Tibial artery (tissue), 4 donors: ENCODE measurements at regions not wholly inside any gene's neighbourhood (a gene's known extent, or its start where the extent isn't known, plus 50 kb on each side); places are given as distances from the start of the nearest gene placed in this dataset.

ENCODE experiments used
- DNase-seq, 2 donors: peaks; one replicate each; pipeline ENCODE4 v3.0.0-alpha.2; 2019
- H3K27ac ChIP-seq, 2 donors: fragments of 200-600 bp; sonication (generic) in 1 of 2; 1 replicate in 1 of 2; 2 replicates in 1 of 2; pipeline ENCODE4 v1.5.1; 2018 to 2019; ENCODE audit warnings: mild to moderate bottlenecking in 1 of 2
- H3K27me3 ChIP-seq, 2 donors: fragments of 200-600 bp; sonication (generic) in 1 of 2; one replicate each; pipeline versions ENCODE4 v1.5.1 to v1.6.0; 2016 to 2019
- H3K36me3 ChIP-seq, 3 donors: fragments of 200-600 bp; sonication (generic) in 2 of 3; one replicate each; pipeline ENCODE4 v1.5.1; 2016 to 2019; ENCODE audit warnings: mild to moderate bottlenecking in 2 of 3
- H3K4me1 ChIP-seq, 4 donors: fragments of 200-600 bp; sonication (generic) in 2 of 4; 1 replicate in 3 of 4; 2 replicates in 1 of 4; pipeline ENCODE4 v1.5.1; 2016 to 2019
- H3K4me3 ChIP-seq, 2 donors: fragments of 200-600 bp; sonication (generic) in 1 of 2; 1 replicate in 1 of 2; 2 replicates in 1 of 2; pipeline ENCODE4 v1.5.1; 2018 to 2019; ENCODE audit warnings: mild to moderate bottlenecking in 2 of 2
- H3K9me3 ChIP-seq, 3 donors: fragments of 200-600 bp; sonication (generic) in 1 of 3; one replicate each; pipeline ENCODE4 v1.5.1; 2016 to 2019
- CTCF ChIP-seq, 2 experiments: fragments of 200-600 bp in 1 of 2; fragments of 450-650 bp in 1 of 2; IDR thresholded peaks; one replicate each; pipeline ENCODE4 v1.5.1; 2017 to 2019; ENCODE audit warnings: antibody characterized with exemption in 2 of 2, mild to moderate bottlenecking in 1 of 2, moderate library complexity in 1 of 2
- intact Hi-C: fragments of 100-400 bp; cut with DNase I; formaldehyde crosslinking; loops from one replicate; pipeline ENCODE4 v1.15.0; 2023; ENCODE audit warnings: low total_unique reads

DNA sequence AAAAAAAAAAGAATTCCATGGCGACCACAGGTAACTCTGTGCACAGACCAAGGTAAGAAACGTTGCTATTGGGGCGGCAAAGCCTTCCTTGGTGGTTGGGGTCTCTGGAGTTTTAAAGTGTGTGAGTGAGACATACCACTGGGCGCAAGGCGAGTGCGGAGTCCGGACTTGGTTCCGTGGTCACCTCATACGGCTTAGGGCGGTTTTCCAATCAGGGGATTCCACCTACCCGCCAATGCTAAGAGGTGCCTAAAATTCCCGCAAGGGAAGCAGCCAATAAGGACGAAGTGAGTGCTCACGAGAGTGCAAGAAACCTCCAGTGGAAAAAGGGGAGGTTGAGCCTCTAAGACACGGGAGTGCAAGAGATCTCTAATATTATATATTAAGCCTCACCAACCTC lies 68.6 kb upstream of the PRSS16 start:
- Histone ChIP-seq H3K9me3 (no peaks in the 10 kb centered on the region), H3K27ac (no peak overlapping the region), H3K4me3 (peak overlapping the region; percentile 77 to 96), H3K4me1 (peaks cover 0 to 6% (median 3%) of the 10 kb centered on the region in 4 donors), H3K36me3 (no peaks in the 10 kb centered on the region), H3K27me3 (peaks cover 0 to 3% of the 10 kb centered on the region in 2 donors)
- TF ChIP-seq CTCF (IDR thresholded peaks at IDR 0.05), result no peak
- no peak for DNase-seq
- intact Hi-C loops, result loop anchor here (5.0 to 10.0 kb wide), 2 partner anchors 336 to 618 kb away; no protein-coding TSS in a partner anchor

DNA sequence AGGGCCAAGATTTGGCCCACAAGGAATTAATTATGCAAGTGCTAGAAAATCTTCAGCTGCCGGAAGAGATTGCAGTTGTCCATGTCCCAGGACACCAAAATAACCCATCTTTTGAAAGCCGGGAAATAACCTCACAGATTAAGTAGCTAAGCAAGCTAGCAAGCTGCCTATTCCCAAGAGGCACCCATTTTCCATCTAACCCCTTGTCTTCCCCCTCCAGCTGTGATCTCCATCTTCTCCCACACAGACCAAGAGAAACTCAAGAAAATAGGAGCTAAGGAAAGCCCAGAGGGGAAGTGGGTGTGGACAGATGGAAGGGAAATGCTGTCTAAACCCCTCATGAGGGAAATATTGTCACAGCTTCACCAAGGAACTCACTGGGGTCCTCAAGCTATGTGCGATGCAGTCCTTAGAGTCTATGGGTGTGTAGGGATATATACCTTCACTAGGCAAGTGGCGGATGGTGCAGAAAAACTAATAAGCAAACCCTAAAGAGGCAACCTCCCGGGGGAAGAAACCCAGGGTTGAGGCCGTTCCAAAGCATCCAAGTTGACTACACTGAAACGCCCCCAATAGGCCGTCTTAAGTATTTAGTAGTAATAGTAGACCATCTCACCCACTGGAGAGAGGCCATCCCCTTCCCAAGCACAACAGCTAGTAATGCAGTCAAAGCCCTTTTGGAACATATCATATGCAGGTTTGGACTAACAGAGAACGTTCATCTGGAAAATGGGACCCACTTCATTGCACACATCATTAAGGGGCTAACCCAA lies 64.3 kb upstream of the PRSS16 start:
- Histone ChIP-seq H3K4me3 (no peak overlapping the region), H3K36me3 (no peaks in the 10 kb centered on the region), H3K4me1 (peaks cover 0 to 6% (median 0%) of the 10 kb centered on the region in 4 donors), H3K27ac (no peak overlapping the region), H3K27me3 (peaks cover 0 to 3% of the 10 kb centered on the region in 2 donors), H3K9me3 (no peaks in the 10 kb centered on the region)
- intact Hi-C loops, result loop anchor here (10.0 kb wide), 1 partner anchor 712 kb away; a partner anchor contains a TSS
- no peak for TF ChIP-seq CTCF (IDR thresholded peaks at IDR 0.05)
- DNase-seq, result no peak

- intact Hi-C loops, result loop anchor here (10.0 kb wide), 1 partner anchor 707 kb away; a partner anchor contains a TSS
Measured at GRCh38 chr6:27187231-27188060, 60.1 kb upstream of the PRSS16 start.

GRCh38 chr6:27188061-27188884 lies 59.2 kb upstream of the PRSS16 start:
- no peak for TF ChIP-seq CTCF (IDR thresholded peaks at IDR 0.05)
- Histone ChIP-seq H3K4me3 (peak overlapping the region; percentile 63 to 67), H3K27me3 (no peaks in the 10 kb centered on the region), H3K9me3 (no peaks in the 10 kb centered on the region), H3K27ac (peak overlapping the region; percentile 71 to 89), H3K4me1 (no peaks in the 10 kb centered on the region), H3K36me3 (no peaks in the 10 kb centered on the region)
- peak; percentile 74 to 84 for DNase-seq
- intact Hi-C loops, result loop anchor here (10.0 kb wide), 1 partner anchor 707 kb away; a partner anchor contains a TSS

More at GRCh38 chr6:27187231-27188060, 60.1 kb upstream of the PRSS16 start:
- H3K27me3 ChIP-seq, result peaks cover 0 to 3% of the 10 kb centered on the region in 2 donors
- peak overlapping the region; percentile 63 to 67 for H3K4me3 ChIP-seq
- H3K9me3 ChIP-seq, result no peaks in the 10 kb centered on the region
- H3K4me1 ChIP-seq, result no peaks in the 10 kb centered on the region
- H3K27ac ChIP-seq, result peak overlapping the region; percentile 71 to 89
- no peaks in the 10 kb centered on the region for H3K36me3 ChIP-seq
- no peak for DNase-seq
- no peak for TF ChIP-seq CTCF (IDR thresholded peaks at IDR 0.05)

DNA sequence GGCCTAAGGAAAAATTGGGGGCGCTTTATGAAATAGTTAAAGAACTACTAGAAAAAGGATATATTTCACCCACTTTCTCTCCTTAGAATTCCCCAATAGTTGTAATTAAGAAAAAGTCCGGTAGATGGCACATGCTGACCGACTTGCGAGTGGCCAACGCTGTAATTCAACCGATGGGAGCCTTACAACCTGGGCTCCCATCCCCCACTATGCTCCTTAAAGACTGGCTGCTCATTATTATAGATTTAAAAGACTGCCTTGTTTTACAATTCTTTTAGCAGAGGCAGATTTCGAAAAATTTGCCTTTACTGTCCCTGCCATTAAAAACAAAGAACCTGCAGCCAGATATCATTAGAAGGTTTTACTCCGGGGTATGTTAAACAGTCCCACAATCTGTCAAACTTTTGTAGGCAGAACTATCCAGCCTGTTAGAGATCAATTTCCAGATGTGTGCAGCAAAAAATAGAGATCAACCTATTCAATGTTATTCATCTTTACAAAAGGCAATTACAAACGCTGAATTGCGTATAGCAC lies 58.5 kb upstream of the PRSS16 start:
- intact Hi-C loops, result loop anchor here (10.0 kb wide), 1 partner anchor 706 kb away; a partner anchor contains a TSS

More for the DNA sequence above, 58.5 kb upstream of the PRSS16 start:
- Histone ChIP-seq H3K27me3 (no peaks in the 10 kb centered on the region), H3K27ac (peak overlapping the region; percentile 71 to 89), H3K36me3 (no peaks in the 10 kb centered on the region), H3K9me3 (no peaks in the 10 kb centered on the region), H3K4me3 (peak overlapping the region; percentile 63 to 67), H3K4me1 (no peaks in the 10 kb centered on the region)
- DNase-seq, result peak; percentile 48 to 71
- peak; percentile 64 to 77 for TF ChIP-seq CTCF (IDR thresholded peaks at IDR 0.05)
